Epithelial cell of esophagus (primary cell): ENCODE measurements at regions not wholly inside any gene's neighbourhood (a gene's known extent, or its start where the extent isn't known, plus 50 kb on each side); places are given as distances from the start of the nearest gene placed in this dataset.

Experiments used
- DNase-seq: peaks from one replicate; pipeline ENCODE4 v3.0.0; 2010; ENCODE audit warnings: low read depth
- H3K4me3 ChIP-seq: 2 replicates; pipeline ENCODE4 v1.5.1; 2011; ENCODE audit warnings: mild to moderate bottlenecking, low read length, control low read depth
- CTCF ChIP-seq: IDR thresholded peaks from 2 replicates; pipeline ENCODE4 v1.5.1; 2011; ENCODE audit warnings: low read depth, mild to moderate bottlenecking, low read length, control low read depth, inconsistent platforms; ENCODE audit not compliant: insufficient read depth; ENCODE audit errors: missing control alignments

- no peak overlapping the region for H3K4me3 ChIP-seq
Measured at GRCh38 chrX:120000490-120001246, 57.1 kb upstream of the NKAP start.

GRCh38 chrX:119999087-119999634 lies 55.6 kb upstream of the NKAP start:
- H3K4me3 ChIP-seq: no peak overlapping the region
- TF ChIP-seq CTCF: no peak
- no peak for DNase-seq

More at GRCh38 chrX:120000490-120001246, 57.1 kb upstream of the NKAP start:
- peak; percentile 9 for DNase-seq
- TF ChIP-seq CTCF: no peak

- DNase-seq: no peak
- TF ChIP-seq CTCF: no peak
- H3K4me3 ChIP-seq: no peak overlapping the region
Measured at GRCh38 chrX:119997570-119997969, 54.0 kb upstream of the NKAP start.

- DNase-seq: no peak
- no peak for TF ChIP-seq CTCF
- H3K4me3 ChIP-seq: no peak overlapping the region
Measured at GRCh38 chrX:119996600-119997524, 53.3 kb upstream of the NKAP start.

- TF ChIP-seq CTCF: no peak
- H3K4me3 ChIP-seq: no peak overlapping the region
- no peak for DNase-seq
Measured at GRCh38 chrX:119996069-119996468, 52.5 kb upstream of the NKAP start.
